Lower leg skin (tissue), 4 donors: ENCODE measurements at regions not wholly inside any gene's neighbourhood (a gene's known extent, or its start where the extent isn't known, plus 50 kb on each side); places are given as distances from the start of the nearest gene placed in this dataset.
"Not testable (repeated sequence)": the region's sequence is repeated elsewhere in the genome, so short reads cannot be mapped to it uniquely, and the experiment has no call there.

Experiments used
- DNase-seq, 2 donors: peaks; one replicate each; pipeline ENCODE4 v3.0.0-alpha.2; 2019; ENCODE audit warnings: low spot score in 2 of 2
- H3K4me3 ChIP-seq: fragments of 200-600 bp; sonication (generic); 2 replicates; pipeline ENCODE4 v1.5.1; 2017; ENCODE audit warnings: mild to moderate bottlenecking, low read depth; ENCODE audit not compliant: poor library complexity, severe bottlenecking
- POLR2A ChIP-seq, 2 donors: fragments of 450-650 bp; IDR thresholded peaks; one replicate each; pipeline ENCODE4 v1.6.1; 2016 to 2017; ENCODE audit warnings: antibody characterized with exemption in 2 of 2, mild to moderate bottlenecking in 1 of 2, moderate library complexity in 1 of 2
- WGBS, 2 donors: methylation state at CpG; one replicate each; pipeline ENCODE4 v1.1.5; 2018; 5-methylcytosine and 5-hydroxymethylcytosine counted together
- intact Hi-C: fragments of 100-400 bp; cut with DNase I; formaldehyde crosslinking; loops from one replicate; pipeline ENCODE4 v1.15.0; 2023; ENCODE audit warnings: low total_unique reads
- TF ChIP-seq, protein P1 (sequence below), 3 donors: fragments of 450-650 bp; IDR thresholded peaks; one replicate each; pipeline ENCODE4 v1.5.1; 2016; ENCODE audit warnings: antibody characterized with exemption in 3 of 3, mild to moderate bottlenecking in 3 of 3, moderate library complexity in 2 of 3

- WGBS, 2 donors: 52 to 55% methylated on average over 2 of the region's 2 CpGs
- intact Hi-C loops: no loop called here
- TF ChIP-seq, protein P1, sequence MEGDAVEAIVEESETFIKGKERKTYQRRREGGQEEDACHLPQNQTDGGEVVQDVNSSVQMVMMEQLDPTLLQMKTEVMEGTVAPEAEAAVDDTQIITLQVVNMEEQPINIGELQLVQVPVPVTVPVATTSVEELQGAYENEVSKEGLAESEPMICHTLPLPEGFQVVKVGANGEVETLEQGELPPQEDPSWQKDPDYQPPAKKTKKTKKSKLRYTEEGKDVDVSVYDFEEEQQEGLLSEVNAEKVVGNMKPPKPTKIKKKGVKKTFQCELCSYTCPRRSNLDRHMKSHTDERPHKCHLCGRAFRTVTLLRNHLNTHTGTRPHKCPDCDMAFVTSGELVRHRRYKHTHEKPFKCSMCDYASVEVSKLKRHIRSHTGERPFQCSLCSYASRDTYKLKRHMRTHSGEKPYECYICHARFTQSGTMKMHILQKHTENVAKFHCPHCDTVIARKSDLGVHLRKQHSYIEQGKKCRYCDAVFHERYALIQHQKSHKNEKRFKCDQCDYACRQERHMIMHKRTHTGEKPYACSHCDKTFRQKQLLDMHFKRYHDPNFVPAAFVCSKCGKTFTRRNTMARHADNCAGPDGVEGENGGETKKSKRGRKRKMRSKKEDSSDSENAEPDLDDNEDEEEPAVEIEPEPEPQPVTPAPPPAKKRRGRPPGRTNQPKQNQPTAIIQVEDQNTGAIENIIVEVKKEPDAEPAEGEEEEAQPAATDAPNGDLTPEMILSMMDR (IDR thresholded peaks at IDR 0.05): no peak
- no peak for TF ChIP-seq POLR2A (IDR thresholded peaks at IDR 0.05)
Observed at GRCh38 chr17:13417381-13417950, 184.3 kb downstream of the HS3ST3A1 start.

GRCh38 chr17:13416748-13417363 lies 184.9 kb downstream of the HS3ST3A1 start:
- 56 to 77% methylated on average over 3 of the region's 3 CpGs for WGBS, 2 donors
- intact Hi-C loops: no loop called here

More at GRCh38 chr17:13417381-13417950, 184.3 kb downstream of the HS3ST3A1 start:
- DNase-seq: no peak
- H3K4me3 ChIP-seq: no peak overlapping the region

GRCh38 chr17:13415871-13416416 lies 185.8 kb downstream of the HS3ST3A1 start:
- intact Hi-C loops: no loop called here
- peak in 1 of 2 donors; percentile 21 for DNase-seq
- TF ChIP-seq, protein P1 (IDR thresholded peaks at IDR 0.05): no peak
- TF ChIP-seq POLR2A (IDR thresholded peaks at IDR 0.05): no peak
- WGBS, 2 donors: 31 to 34% methylated on average over 13 of the region's 13 CpGs
- no peak overlapping the region for H3K4me3 ChIP-seq

More at GRCh38 chr17:13416748-13417363, 184.9 kb downstream of the HS3ST3A1 start:
- no peak for DNase-seq
- TF ChIP-seq, protein P1 (IDR thresholded peaks at IDR 0.05): no peak
- TF ChIP-seq POLR2A (IDR thresholded peaks at IDR 0.05): no peak
- no peak overlapping the region for H3K4me3 ChIP-seq

DNA sequence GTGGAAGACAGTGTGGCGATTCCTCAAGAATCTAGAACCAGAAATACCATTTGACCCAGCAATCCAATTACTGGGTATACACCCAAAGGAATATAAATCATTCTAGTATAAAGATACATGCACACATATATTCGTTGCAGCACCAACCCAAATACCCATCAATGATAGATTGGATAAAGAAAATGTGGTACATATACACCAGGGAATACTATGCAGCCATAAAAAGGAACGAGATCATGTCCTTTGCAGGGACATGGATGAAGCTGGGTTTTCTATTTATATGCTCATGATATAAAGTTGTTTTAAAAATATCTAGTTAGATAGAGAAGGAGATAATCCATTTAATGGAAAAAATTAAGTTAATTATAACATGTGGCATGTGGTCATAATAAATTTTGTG lies 186.5 kb downstream of the HS3ST3A1 start:
- H3K4me3 ChIP-seq, DNase-seq, intact Hi-C loops: not testable (repeated sequence)
- WGBS, 2 donors: 71 to 76% methylated on average over 3 of the region's 3 CpGs

DNA sequence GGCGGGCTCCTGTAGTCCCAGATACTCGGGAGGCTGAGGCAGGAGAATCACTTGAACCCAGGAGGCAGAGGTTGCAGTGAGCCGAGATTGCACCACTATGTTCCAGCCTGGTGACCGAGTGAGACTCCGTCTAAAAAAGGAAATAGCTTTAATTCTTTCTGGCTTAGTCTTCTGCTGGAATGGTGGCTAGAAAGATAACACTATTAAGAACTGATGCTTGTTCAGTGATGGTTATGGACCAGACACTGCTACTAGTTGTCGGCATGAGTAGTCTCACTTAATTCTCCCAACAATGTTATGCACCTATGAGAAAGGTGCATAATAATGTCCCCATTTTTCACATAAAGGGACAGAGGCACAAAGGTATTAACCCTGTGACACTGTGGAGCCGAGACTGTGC lies 188.7 kb downstream of the HS3ST3A1 start:
- intact Hi-C loops: no loop called here
- no peak for TF ChIP-seq POLR2A (IDR thresholded peaks at IDR 0.05)
- TF ChIP-seq, protein P1 (IDR thresholded peaks at IDR 0.05): no peak
- DNase-seq: no peak
- no peak overlapping the region for H3K4me3 ChIP-seq
- WGBS, 2 donors: 85 to 87% methylated on average over 7 of the region's 7 CpGs

GRCh38 chr17:13410874-13411273 lies 190.9 kb downstream of the HS3ST3A1 start:
- intact Hi-C loops: no loop called here
- no peak overlapping the region for H3K4me3 ChIP-seq

More at GRCh38 chr17:13410874-13411273, 190.9 kb downstream of the HS3ST3A1 start:
- 35% methylated on average over 2 of the region's 2 CpGs for WGBS, 2 donors
- no peak for DNase-seq
- TF ChIP-seq, protein P1 (IDR thresholded peaks at IDR 0.05): no peak
- TF ChIP-seq POLR2A (IDR thresholded peaks at IDR 0.05): no peak
